Thyroid gland (tissue), 4 donors: ENCODE measurements at regions not wholly inside any gene's neighbourhood (a gene's known extent, or its start where the extent isn't known, plus 50 kb on each side); places are given as distances from the start of the nearest gene placed in this dataset.

Experiments
- POLR2A ChIP-seq, 2 donors: fragments of 450-650 bp; IDR thresholded peaks; one replicate each; pipeline ENCODE4 v1.6.1; 2017; ENCODE audit warnings: antibody characterized with exemption in 2 of 2, mild to moderate bottlenecking in 2 of 2, moderate library complexity in 1 of 2
- TF ChIP-seq, protein P1 (sequence below), 6 experiments: fragments of 200-600 bp in 3 of 6; fragments of 450-650 bp in 3 of 6; sonication (generic) in 3 of 6; IDR thresholded peaks; one replicate each; pipeline ENCODE4 v1.5.1; 2016 to 2019; ENCODE audit warnings: antibody characterized with exemption in 6 of 6, mild to moderate bottlenecking in 2 of 6, inconsistent platforms in 1 of 6, moderate library complexity in 1 of 6

DNA sequence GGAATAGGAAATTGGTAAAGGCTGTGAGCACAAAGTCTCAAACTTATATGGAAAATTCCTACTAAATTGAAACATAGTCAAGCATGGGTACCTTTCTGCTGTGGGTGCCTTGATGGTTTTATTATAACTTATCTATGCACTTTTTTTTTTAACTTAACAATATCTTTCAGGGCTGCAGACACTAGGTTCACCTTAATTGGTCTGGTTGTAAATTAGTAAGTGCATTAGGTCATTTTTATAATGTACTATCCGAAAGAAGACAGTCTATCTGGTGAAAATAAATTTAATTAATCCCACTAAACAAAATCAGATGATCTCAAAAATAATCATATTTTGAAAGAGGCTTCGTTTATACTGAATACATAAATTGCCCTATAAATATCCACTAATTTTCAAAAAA is 446.8 kb upstream of the DCN start:
- TF ChIP-seq, protein P1, sequence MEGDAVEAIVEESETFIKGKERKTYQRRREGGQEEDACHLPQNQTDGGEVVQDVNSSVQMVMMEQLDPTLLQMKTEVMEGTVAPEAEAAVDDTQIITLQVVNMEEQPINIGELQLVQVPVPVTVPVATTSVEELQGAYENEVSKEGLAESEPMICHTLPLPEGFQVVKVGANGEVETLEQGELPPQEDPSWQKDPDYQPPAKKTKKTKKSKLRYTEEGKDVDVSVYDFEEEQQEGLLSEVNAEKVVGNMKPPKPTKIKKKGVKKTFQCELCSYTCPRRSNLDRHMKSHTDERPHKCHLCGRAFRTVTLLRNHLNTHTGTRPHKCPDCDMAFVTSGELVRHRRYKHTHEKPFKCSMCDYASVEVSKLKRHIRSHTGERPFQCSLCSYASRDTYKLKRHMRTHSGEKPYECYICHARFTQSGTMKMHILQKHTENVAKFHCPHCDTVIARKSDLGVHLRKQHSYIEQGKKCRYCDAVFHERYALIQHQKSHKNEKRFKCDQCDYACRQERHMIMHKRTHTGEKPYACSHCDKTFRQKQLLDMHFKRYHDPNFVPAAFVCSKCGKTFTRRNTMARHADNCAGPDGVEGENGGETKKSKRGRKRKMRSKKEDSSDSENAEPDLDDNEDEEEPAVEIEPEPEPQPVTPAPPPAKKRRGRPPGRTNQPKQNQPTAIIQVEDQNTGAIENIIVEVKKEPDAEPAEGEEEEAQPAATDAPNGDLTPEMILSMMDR (IDR thresholded peaks at IDR 0.05): no peak
- TF ChIP-seq POLR2A (IDR thresholded peaks at IDR 0.05): no peak
